Mesothelial cell of epicardium (in vitro differentiated cells): ENCODE measurements at regions not wholly inside any gene's neighbourhood (a gene's known extent, or its start where the extent isn't known, plus 50 kb on each side); places are given as distances from the start of the nearest gene placed in this dataset.

ENCODE experiments used
- DNase-seq, 2 experiments: peaks; one replicate each; pipeline ENCODE4 v3.0.0; 2021; ENCODE audit warnings: low spot score in 2 of 2; ENCODE audit not compliant: unreplicated experiment in 2 of 2
- H3K27ac Mint-ChIP-seq: 2 replicates; pipeline ENCODE4 v1.8.0; 2021; ENCODE audit warnings: mixed read lengths
- H3K27me3 Mint-ChIP-seq: 2 replicates; pipeline ENCODE4 v1.8.0; 2021; ENCODE audit warnings: low read depth, mixed read lengths
- H3K36me3 Mint-ChIP-seq: 2 replicates; pipeline ENCODE4 v1.8.0; 2021; ENCODE audit warnings: mixed read lengths
- H3K4me1 Mint-ChIP-seq: 2 replicates; pipeline ENCODE4 v1.8.0; 2021; ENCODE audit warnings: mixed read lengths
- H3K4me3 Mint-ChIP-seq: 2 replicates; pipeline ENCODE4 v1.8.0; 2021; ENCODE audit warnings: mild to moderate bottlenecking, moderate library complexity, mixed read lengths
- H3K9me3 Mint-ChIP-seq: 2 replicates; pipeline ENCODE4 v1.8.0; 2021; ENCODE audit warnings: mixed read lengths
- TF ChIP-seq, protein P1 (sequence below): fragments of 200-600 bp; sonication (generic); IDR thresholded peaks from one replicate; pipeline ENCODE4 v1.5.0; 2021; ENCODE audit warnings: antibody characterized with exemption; ENCODE audit not compliant: unreplicated experiment

DNA sequence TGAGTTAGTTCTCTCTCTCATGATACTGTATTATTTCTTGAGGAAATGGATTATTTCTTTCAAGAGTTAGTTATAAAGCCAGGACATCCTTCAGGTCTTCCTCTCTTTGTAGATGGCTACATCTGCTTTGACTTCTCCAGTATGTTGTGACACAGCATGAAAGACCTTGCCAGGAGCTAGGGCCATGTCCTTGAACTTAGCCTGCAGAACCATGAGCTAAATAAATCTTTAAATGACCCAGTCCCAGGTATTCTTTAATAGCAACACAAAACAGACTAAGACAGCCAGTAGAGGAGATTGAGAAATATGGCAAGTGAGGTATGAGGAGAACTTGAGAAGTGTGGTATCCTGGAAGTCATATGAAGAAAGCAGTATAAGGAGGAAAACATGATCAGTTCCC lies 214.9 kb upstream of the PPP1R3A start:
- Mint-ChIP-seq H3K4me3 (no peak overlapping the region), H3K27me3 (no peaks in the 10 kb centered on the region), H3K9me3 (peaks cover 13% of the 10 kb centered on the region), H3K4me1 (peaks cover 14% of the 10 kb centered on the region), H3K36me3 (peaks cover 3% of the 10 kb centered on the region), H3K27ac (no peak overlapping the region)
- no peak for DNase-seq
- TF ChIP-seq, protein P1, sequence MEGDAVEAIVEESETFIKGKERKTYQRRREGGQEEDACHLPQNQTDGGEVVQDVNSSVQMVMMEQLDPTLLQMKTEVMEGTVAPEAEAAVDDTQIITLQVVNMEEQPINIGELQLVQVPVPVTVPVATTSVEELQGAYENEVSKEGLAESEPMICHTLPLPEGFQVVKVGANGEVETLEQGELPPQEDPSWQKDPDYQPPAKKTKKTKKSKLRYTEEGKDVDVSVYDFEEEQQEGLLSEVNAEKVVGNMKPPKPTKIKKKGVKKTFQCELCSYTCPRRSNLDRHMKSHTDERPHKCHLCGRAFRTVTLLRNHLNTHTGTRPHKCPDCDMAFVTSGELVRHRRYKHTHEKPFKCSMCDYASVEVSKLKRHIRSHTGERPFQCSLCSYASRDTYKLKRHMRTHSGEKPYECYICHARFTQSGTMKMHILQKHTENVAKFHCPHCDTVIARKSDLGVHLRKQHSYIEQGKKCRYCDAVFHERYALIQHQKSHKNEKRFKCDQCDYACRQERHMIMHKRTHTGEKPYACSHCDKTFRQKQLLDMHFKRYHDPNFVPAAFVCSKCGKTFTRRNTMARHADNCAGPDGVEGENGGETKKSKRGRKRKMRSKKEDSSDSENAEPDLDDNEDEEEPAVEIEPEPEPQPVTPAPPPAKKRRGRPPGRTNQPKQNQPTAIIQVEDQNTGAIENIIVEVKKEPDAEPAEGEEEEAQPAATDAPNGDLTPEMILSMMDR, result no peak

DNA sequence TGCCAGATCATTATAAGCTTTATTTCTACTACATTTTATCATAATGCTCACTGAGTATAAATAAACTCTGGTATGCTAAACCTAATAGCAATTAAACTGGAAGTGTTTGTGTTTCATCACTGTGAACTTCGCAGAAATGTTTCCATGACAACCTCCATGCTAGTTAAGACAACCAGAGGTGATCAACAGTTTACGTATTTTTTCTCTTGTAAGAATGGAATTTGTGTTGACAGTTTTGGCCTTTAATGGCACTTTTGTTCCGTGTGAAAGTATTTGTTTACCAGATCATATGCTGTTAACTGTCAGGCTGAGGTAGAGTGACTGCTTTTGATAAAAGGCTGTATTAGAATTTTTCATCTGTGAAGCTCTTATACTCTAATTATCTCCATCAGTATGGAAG lies 212.1 kb upstream of the PPP1R3A start:
- H3K27ac Mint-ChIP-seq, result no peak overlapping the region
- TF ChIP-seq, protein P1, result no peak
- DNase-seq, result no peak
- H3K4me3 Mint-ChIP-seq, result no peak overlapping the region
- peaks cover 13% of the 10 kb centered on the region for H3K9me3 Mint-ChIP-seq
- H3K36me3 Mint-ChIP-seq, result peaks cover 3% of the 10 kb centered on the region
- peaks cover 8% of the 10 kb centered on the region for H3K4me1 Mint-ChIP-seq
- no peaks in the 10 kb centered on the region for H3K27me3 Mint-ChIP-seq

DNA sequence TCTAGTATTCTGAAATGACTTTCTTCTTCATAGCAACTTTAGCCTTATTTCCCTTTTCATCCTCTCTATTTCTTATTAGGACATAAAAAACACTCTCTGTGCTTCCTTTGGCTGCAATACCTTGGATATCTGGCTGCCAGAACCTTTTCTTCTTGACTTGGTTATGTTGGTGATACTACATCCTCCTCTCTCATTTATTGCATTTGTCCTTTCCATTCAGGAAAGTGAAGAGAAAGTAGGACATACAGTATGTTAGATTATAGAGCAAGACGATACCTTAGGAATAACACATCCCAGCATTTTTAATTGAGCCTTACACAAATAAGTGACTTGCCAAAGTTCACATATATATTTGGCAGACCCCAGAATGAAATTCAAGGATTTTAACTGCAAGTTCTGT lies 210.1 kb upstream of the PPP1R3A start:
- H3K4me3 Mint-ChIP-seq, result no peak overlapping the region
- peaks cover 10% of the 10 kb centered on the region for H3K27me3 Mint-ChIP-seq
- TF ChIP-seq, protein P1, result no peak
- peaks cover 8% of the 10 kb centered on the region for H3K4me1 Mint-ChIP-seq
- no peaks in the 10 kb centered on the region for H3K36me3 Mint-ChIP-seq
- H3K9me3 Mint-ChIP-seq, result peaks cover 8% of the 10 kb centered on the region
- no peak overlapping the region for H3K27ac Mint-ChIP-seq
- DNase-seq, result no peak

DNA sequence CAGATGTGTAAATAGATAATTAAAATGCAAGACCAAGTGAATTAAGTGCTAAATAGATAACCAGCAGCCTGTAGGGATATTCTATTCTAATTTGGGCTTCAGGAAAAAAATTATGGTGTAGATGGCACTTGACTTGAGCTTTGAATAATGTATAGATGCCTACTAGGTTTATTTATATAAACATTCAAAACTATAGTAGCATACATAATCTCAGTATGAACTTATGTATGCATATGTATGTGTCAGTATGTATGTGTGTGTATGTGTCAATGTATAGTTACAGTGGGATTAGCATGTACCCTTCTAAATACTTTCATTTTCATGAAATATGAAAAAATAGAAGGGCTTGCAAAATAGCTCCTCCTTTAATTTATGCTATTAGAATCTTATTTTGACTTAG lies 207.3 kb upstream of the PPP1R3A start:
- Mint-ChIP-seq H3K9me3 (no peaks in the 10 kb centered on the region), H3K27ac (no peak overlapping the region), H3K27me3 (peaks cover 10% of the 10 kb centered on the region), H3K4me3 (no peak overlapping the region), H3K36me3 (no peaks in the 10 kb centered on the region), H3K4me1 (peaks cover 3% of the 10 kb centered on the region)
- TF ChIP-seq, protein P1, result no peak
- no peak for DNase-seq

GRCh38 chr7:114112806-114113205 lies 194.0 kb upstream of the PPP1R3A start:
- Mint-ChIP-seq H3K9me3 (peaks cover 4% of the 10 kb centered on the region), H3K27me3 (no peaks in the 10 kb centered on the region), H3K36me3 (no peaks in the 10 kb centered on the region), H3K4me3 (no peak overlapping the region), H3K4me1 (no peaks in the 10 kb centered on the region), H3K27ac (no peak overlapping the region)
- TF ChIP-seq, protein P1, result no peak
- no peak for DNase-seq

DNA sequence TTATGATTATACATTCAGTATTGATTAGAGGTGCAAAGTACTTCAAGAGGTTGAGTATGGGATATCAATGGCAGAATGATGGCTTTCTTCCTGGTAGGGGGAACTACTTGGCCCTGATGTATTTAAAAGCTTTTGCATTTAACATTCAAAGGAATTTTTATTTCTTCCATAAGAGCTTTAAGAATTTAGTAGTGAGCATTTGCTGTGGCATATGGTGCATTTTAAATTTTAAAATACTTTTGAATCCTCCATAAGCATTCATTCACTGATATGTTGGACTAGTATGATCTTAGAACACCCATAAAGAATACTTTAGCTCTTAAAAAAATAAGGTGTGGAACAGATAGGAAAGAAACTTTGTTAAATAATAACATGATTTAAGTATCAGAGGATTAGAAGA lies 191.9 kb upstream of the PPP1R3A start:
- H3K27ac Mint-ChIP-seq, result no peak overlapping the region
- no peaks in the 10 kb centered on the region for H3K27me3 Mint-ChIP-seq

More for the DNA sequence above, 191.9 kb upstream of the PPP1R3A start:
- DNase-seq, result no peak
- no peaks in the 10 kb centered on the region for H3K36me3 Mint-ChIP-seq
- TF ChIP-seq, protein P1, result no peak
- no peak overlapping the region for H3K4me3 Mint-ChIP-seq
- H3K9me3 Mint-ChIP-seq, result peaks cover 4% of the 10 kb centered on the region
- no peaks in the 10 kb centered on the region for H3K4me1 Mint-ChIP-seq
